H1 (cell line): ENCODE measurements at regions not wholly inside any gene's neighbourhood (a gene's known extent, or its start where the extent isn't known, plus 50 kb on each side); places are given as distances from the start of the nearest gene placed in this dataset.

ENCODE experiments used
- CTCF ChIA-PET: fragments of 300-600 bp; sonication (Branson Sonifier 250); formaldehyde crosslinking; loops from one replicate; lab custom pipeline; 2021; ENCODE audit not compliant: partially characterized antibody; lab: Charles Lee
- POLR2A ChIA-PET: fragments of 300-600 bp; sonication (Branson Sonifier 250); formaldehyde crosslinking; loops from one replicate; lab custom pipeline; 2021; ENCODE audit warnings: inconsistent platforms; ENCODE audit not compliant: partially characterized antibody; lab: Charles Lee
- DNase-seq, 2 experiments: peaks; one replicate each; pipeline versions ENCODE4 v3.0.0 to v3.0.0-alpha.2; 2010 to 2022; ENCODE audit warnings: low spot score in 2 of 2, low read depth in 1 of 2, mixed read lengths in 1 of 2
- FAIRE-seq: peaks from 2 replicates; lab custom pipeline; 2011; peaks lifted over from hg19 to GRCh38; lab: Jason Lieb, UNC
- H2AFZ ChIP-seq: 2 replicates; pipeline ENCODE4 v1.8.1; 2012; ENCODE audit warnings: low read length, inconsistent platforms
- H2AK5ac ChIP-seq: 2 replicates; pipeline ENCODE4 v1.6.1; 2013; ENCODE audit warnings: low read depth, low read length
- H2BK120ac ChIP-seq: replicated peaks from 2 replicates; pipeline ENCODE3; 2013; ENCODE audit warnings: low read depth, low read length, inconsistent platforms
- H2BK12ac ChIP-seq: 2 replicates; pipeline ENCODE4 v1.6.1; 2013; ENCODE audit warnings: low read depth, low read length
- H2BK15ac ChIP-seq: 2 replicates; pipeline ENCODE4 v1.6.1; 2013; ENCODE audit warnings: low read length
- H2BK20ac ChIP-seq: 2 replicates; pipeline ENCODE4 v1.6.1; 2013; ENCODE audit warnings: low read length
- H2BK5ac ChIP-seq: 2 replicates; pipeline ENCODE4 v1.6.1; 2013; ENCODE audit warnings: low read depth, low read length
- H3K14ac ChIP-seq: 2 replicates; pipeline ENCODE4 v1.6.1; 2013; ENCODE audit warnings: inconsistent platforms; ENCODE audit not compliant: insufficient read length
- H3K18ac ChIP-seq: 2 replicates; pipeline ENCODE4 v1.6.1; 2013; ENCODE audit warnings: low read length; ENCODE audit errors: extremely low read depth
- H3K23ac ChIP-seq: 2 replicates; pipeline ENCODE4 v1.6.1; 2013; ENCODE audit warnings: inconsistent platforms; ENCODE audit not compliant: insufficient read length
- H3K23me2 ChIP-seq: 2 replicates; pipeline ENCODE4 v1.6.1; 2013; ENCODE audit warnings: low read depth, low read length
- H3K27ac ChIP-seq: 2 replicates; pipeline ENCODE4 v1.6.1; 2011; ENCODE audit warnings: low read depth, low read length, inconsistent platforms
- H3K27me3 ChIP-seq, 4 experiments: replicated peaks in 1 of 4; 1 replicate in 1 of 4; 2 replicates in 3 of 4; pipeline versions ENCODE4 v1.6.1 to v1.8.1; 2011 to 2013; ENCODE audit warnings: low read length in 3 of 4, mild to moderate bottlenecking in 3 of 4, inconsistent platforms in 2 of 4, mixed read lengths in 2 of 4, moderate library complexity in 1 of 4; ENCODE audit not compliant: control insufficient read depth in 3 of 4, insufficient read depth in 3 of 4; ENCODE audit errors: extremely low read depth in 1 of 4
- H3K36me3 ChIP-seq, 4 experiments: 2 replicates each; pipeline versions ENCODE4 v1.6.1 to v1.8.1; 2011 to 2013; ENCODE audit warnings: mild to moderate bottlenecking in 4 of 4, low read length in 3 of 4, moderate library complexity in 2 of 4, control low read depth in 1 of 4, inconsistent platforms in 1 of 4; ENCODE audit not compliant: insufficient read depth in 4 of 4, control insufficient read depth in 2 of 4
- H3K4ac ChIP-seq: replicated peaks from 2 replicates; pipeline ENCODE3; 2013; ENCODE audit warnings: low read length, low read depth, mixed read lengths, inconsistent platforms; ENCODE audit not compliant: insufficient read length
- H3K4me1 ChIP-seq, 4 experiments: replicated peaks in 1 of 4; 1 replicate in 1 of 4; 2 replicates in 3 of 4; pipeline versions ENCODE4 v1.6.1 to v1.8.1; 2011 to 2013; ENCODE audit warnings: low read length in 3 of 4, inconsistent platforms in 2 of 4, mixed read lengths in 1 of 4; ENCODE audit not compliant: insufficient read depth in 4 of 4, control insufficient read depth in 3 of 4
- H3K4me2 ChIP-seq, 2 experiments: 2 replicates each; pipeline versions ENCODE4 v1.6.1 to v1.8.1; 2011 to 2013; ENCODE audit warnings: low read depth in 2 of 2, low read length in 2 of 2, control low read depth in 1 of 2, inconsistent platforms in 1 of 2, mild to moderate bottlenecking in 1 of 2; ENCODE audit not compliant: insufficient read depth in 1 of 2
- H3K4me3 ChIP-seq, 4 experiments: fragments of 200-600, 300-600 bp in 1 of 4; sonication (generic), shearing (Covaris generic), sonication (Bioruptor Twin) in 1 of 4; 2 replicates each; pipeline versions ENCODE4 v1.5.1 to v1.8.1; 2011 to 2016; ENCODE audit warnings: low read length in 4 of 4, low read depth in 3 of 4, control low read depth in 2 of 4, inconsistent platforms in 2 of 4, mild to moderate bottlenecking in 2 of 4, mixed read lengths in 1 of 4, moderate library complexity in 1 of 4; ENCODE audit not compliant: insufficient read depth in 2 of 4; ENCODE audit errors: extremely low read depth in 1 of 4
- H3K56ac ChIP-seq: replicated peaks from 2 replicates; pipeline ENCODE3; 2013; ENCODE audit warnings: low read depth, mild to moderate bottlenecking, mixed read lengths, low read length, inconsistent platforms; ENCODE audit not compliant: insufficient read length
- H3K79me1 ChIP-seq: 2 replicates; pipeline ENCODE4 v1.6.1; 2013; ENCODE audit warnings: low read depth, low read length, control low read depth
- H3K79me2 ChIP-seq, 2 experiments: 2 replicates each; pipeline versions ENCODE4 v1.6.1 to v1.8.1; 2012 to 2013; ENCODE audit warnings: low read length in 2 of 2, mild to moderate bottlenecking in 2 of 2, inconsistent platforms in 1 of 2; ENCODE audit not compliant: insufficient read depth in 2 of 2, control insufficient read depth in 1 of 2
- H3K9ac ChIP-seq, 4 experiments: replicated peaks in 1 of 4; 1 replicate in 1 of 4; 2 replicates in 3 of 4; pipeline versions ENCODE4 v1.6.1 to v1.8.1; 2011 to 2013; ENCODE audit warnings: low read depth in 3 of 4, low read length in 3 of 4, control low read depth in 2 of 4, mild to moderate bottlenecking in 2 of 4, moderate library complexity in 2 of 4, inconsistent platforms in 1 of 4; ENCODE audit errors: extremely low read depth in 1 of 4
- H3K9me3 ChIP-seq, 2 experiments: 2 replicates each; pipeline versions ENCODE4 v1.6.1 to v1.8.1; 2012 to 2013; ENCODE audit warnings: mild to moderate bottlenecking in 2 of 2, moderate library complexity in 2 of 2, control low read depth in 1 of 2, inconsistent platforms in 1 of 2, low read depth in 1 of 2, low read length in 1 of 2, mixed read lengths in 1 of 2; ENCODE audit not compliant: insufficient read depth in 2 of 2
- H4K20me1 ChIP-seq, 2 experiments: replicated peaks in 1 of 2; 2 replicates each; pipeline versions ENCODE3 to v1.8.1; 2011 to 2013; ENCODE audit warnings: inconsistent platforms in 2 of 2, low read length in 2 of 2, mild to moderate bottlenecking in 1 of 2; ENCODE audit not compliant: insufficient read depth in 2 of 2, control insufficient read depth in 1 of 2
- H4K5ac ChIP-seq: 2 replicates; pipeline ENCODE4 v1.6.1; 2013; ENCODE audit warnings: low read length, low read depth, mixed read lengths, inconsistent platforms; ENCODE audit not compliant: insufficient read length
- H4K8ac ChIP-seq: 2 replicates; pipeline ENCODE4 v1.8.0; 2013; ENCODE audit warnings: mild to moderate bottlenecking, moderate library complexity, low read length, inconsistent platforms; ENCODE audit not compliant: insufficient read depth; ENCODE audit errors: extremely low read depth
- H4K91ac ChIP-seq: replicated peaks from 2 replicates; pipeline ENCODE3; 2013; ENCODE audit warnings: low read length, mixed read lengths, inconsistent platforms; ENCODE audit not compliant: insufficient read length
- CHD1 ChIP-seq: IDR thresholded peaks from 2 replicates; pipeline ENCODE4 v1.6.1; 2012; ENCODE audit warnings: low read depth, low read length, improper control_type of control experiment
- KDM5A ChIP-seq: fragments of 200-600 bp; IDR thresholded peaks from 2 replicates; pipeline ENCODE4 v1.7.1; 2012; ENCODE audit warnings: mild to moderate bottlenecking, low read length, inconsistent platforms, mixed read lengths
- ZNF274 ChIP-seq: IDR thresholded peaks from 2 replicates; pipeline ENCODE4 v1.7.0; 2012; ENCODE audit warnings: low read length, borderline replicate concordance; ENCODE audit errors: extremely low read depth
- WGBS, 2 experiments: shearing (Covaris generic) in 1 of 2; methylation state at CpG; one replicate each; pipeline versions ENCODE4 v1.1.6 to v1.1.7; 2013 to 2015; ENCODE audit warnings: low lambda C conversion rate in 2 of 2, mixed read lengths in 2 of 2, inconsistent platforms in 1 of 2, low coverage in 1 of 2, missing lambda C conversion rate in 1 of 2; ENCODE audit not compliant: insufficient replicate concordance in 2 of 2, insufficient coverage in 1 of 2, insufficient read length in 1 of 2; ENCODE audit errors: extremely low coverage in 1 of 2, missing lambda C conversion rate in 1 of 2; 5-methylcytosine and 5-hydroxymethylcytosine counted together

DNA sequence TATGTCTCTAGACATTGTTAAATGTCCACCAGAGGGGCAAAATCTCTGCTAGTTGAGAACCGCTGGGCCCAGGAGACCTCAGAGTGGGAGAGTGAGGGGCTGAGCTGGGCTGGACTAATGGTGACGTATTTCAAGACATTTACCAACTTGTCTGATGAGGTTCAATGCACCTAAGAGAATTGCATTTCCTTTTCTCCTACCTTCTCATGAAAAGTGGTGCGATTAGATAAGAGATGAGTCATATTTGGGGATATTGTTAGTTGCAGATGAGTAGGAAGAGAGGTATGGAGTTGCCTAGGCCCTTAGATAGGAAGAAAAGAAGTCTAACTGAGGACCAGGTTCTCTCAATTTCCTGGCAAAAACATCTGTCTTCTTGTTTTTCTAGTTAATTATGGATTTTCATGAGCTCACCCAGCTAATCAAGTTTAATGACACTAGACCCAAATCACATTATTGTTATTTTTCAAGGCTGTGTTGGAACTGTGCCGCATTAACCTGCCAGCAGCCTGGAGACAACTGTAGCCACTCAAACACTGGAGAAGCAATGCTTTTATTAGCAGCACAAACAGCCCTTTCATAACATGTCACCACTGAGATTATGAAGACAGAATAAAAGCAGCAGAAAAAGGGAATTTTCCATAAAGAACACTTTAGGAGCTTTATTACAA lies 144.2 kb downstream of the PDCD6IP start:
- Histone ChIP-seq H2AK5ac (no peak overlapping the region), H3K36me3 (no peaks in the 10 kb centered on the region), H2AFZ (no peak overlapping the region), H3K4me2 (no peak overlapping the region), H4K91ac (no peak overlapping the region), H4K8ac (no peak overlapping the region), H3K18ac (no peak overlapping the region), H2BK20ac (no peak overlapping the region), H3K4me3 (no peak overlapping the region), H4K5ac (no peak overlapping the region), H3K4me1 (no peaks in the 10 kb centered on the region), H3K79me1 (no peaks in the 10 kb centered on the region), H3K9me3 (no peaks in the 10 kb centered on the region), H3K56ac (no peak overlapping the region), H3K23ac (no peak overlapping the region), H3K79me2 (no peaks in the 10 kb centered on the region), H4K20me1 (no peaks in the 10 kb centered on the region), H2BK12ac (no peak overlapping the region), H3K14ac (no peak overlapping the region), H3K27me3 (no peaks in the 10 kb centered on the region), H2BK120ac (no peak overlapping the region), H2BK5ac (no peak overlapping the region), H3K9ac (no peak overlapping the region), H3K27ac (no peak overlapping the region), H3K23me2 (no peaks in the 10 kb centered on the region), H3K4ac (no peak overlapping the region), H2BK15ac (no peak overlapping the region)
- DNase-seq (no peak), FAIRE-seq (no peak)
- ChIA-PET POLR2A (no interaction called here), CTCF (interaction anchor here (0.9 kb wide), 1 partner anchor 14 kb away, joined by 4 read pairs; no protein-coding TSS in a partner anchor)
- WGBS, 2 experiments, result 86% methylated on average over 4 of the region's 4 CpGs; no CpG with 5 or more reads in 1 of the 2 experiments
- TF ChIP-seq ZNF274 (no peak), KDM5A (no peak), CHD1 (no peak)
